H1 (cell line): ENCODE measurements at regions not wholly inside any gene's neighbourhood (a gene's known extent, or its start where the extent isn't known, plus 50 kb on each side); places are given as distances from the start of the nearest gene placed in this dataset.

Experiments used
- CBX8 ChIP-seq: fragments of 300-800, 300-1000 bp; sonication (generic); IDR thresholded peaks from 2 replicates; pipeline ENCODE4 v1.7.1; 2016; ENCODE audit warnings: low read depth, low read length, borderline replicate concordance
- CHD7 ChIP-seq: fragments of 300-600 bp; sonication (generic); IDR thresholded peaks from 2 replicates; pipeline ENCODE4 v1.7.1; 2012; ENCODE audit warnings: low read length, moderate library complexity, mild to moderate bottlenecking, inconsistent platforms; ENCODE audit not compliant: insufficient replicate concordance
- FOSL1 ChIP-seq: IDR thresholded peaks from 2 replicates; pipeline ENCODE4 v1.6.1; 2011; ENCODE audit warnings: mild to moderate bottlenecking, low read depth, low read length, moderate library complexity; ENCODE audit not compliant: insufficient read depth
- POU5F1 ChIP-seq: IDR thresholded peaks from 2 replicates; pipeline ENCODE4 v1.6.1; 2011; ENCODE audit warnings: low read depth, mild to moderate bottlenecking, low read length, moderate library complexity
- TBP ChIP-seq: IDR thresholded peaks from 2 replicates; pipeline ENCODE4 v1.6.1; 2011; ENCODE audit warnings: low read depth, low read length, improper control_type of control experiment
- ZNF274 ChIP-seq: IDR thresholded peaks from 2 replicates; pipeline ENCODE4 v1.7.0; 2012; ENCODE audit warnings: low read length, borderline replicate concordance; ENCODE audit errors: extremely low read depth

GRCh38 chr7:109951565-109951928 is 1139.4 kb upstream of the LRRN3 start (continued):
- no peak for TF ChIP-seq CHD7
- TF ChIP-seq ZNF274: no peak
- TF ChIP-seq TBP: no peak
- TF ChIP-seq POU5F1: no peak
- no peak for TF ChIP-seq CBX8
- no peak for TF ChIP-seq FOSL1
